Kidney tubule cell (primary cell): ENCODE measurements at regions not wholly inside any gene's neighbourhood (a gene's known extent, or its start where the extent isn't known, plus 50 kb on each side); places are given as distances from the start of the nearest gene placed in this dataset.

Source experiments
- DNase-seq: peaks from one replicate; pipeline ENCODE4 v3.0.0-alpha.2; 2018; ENCODE audit warnings: low spot score

DNA sequence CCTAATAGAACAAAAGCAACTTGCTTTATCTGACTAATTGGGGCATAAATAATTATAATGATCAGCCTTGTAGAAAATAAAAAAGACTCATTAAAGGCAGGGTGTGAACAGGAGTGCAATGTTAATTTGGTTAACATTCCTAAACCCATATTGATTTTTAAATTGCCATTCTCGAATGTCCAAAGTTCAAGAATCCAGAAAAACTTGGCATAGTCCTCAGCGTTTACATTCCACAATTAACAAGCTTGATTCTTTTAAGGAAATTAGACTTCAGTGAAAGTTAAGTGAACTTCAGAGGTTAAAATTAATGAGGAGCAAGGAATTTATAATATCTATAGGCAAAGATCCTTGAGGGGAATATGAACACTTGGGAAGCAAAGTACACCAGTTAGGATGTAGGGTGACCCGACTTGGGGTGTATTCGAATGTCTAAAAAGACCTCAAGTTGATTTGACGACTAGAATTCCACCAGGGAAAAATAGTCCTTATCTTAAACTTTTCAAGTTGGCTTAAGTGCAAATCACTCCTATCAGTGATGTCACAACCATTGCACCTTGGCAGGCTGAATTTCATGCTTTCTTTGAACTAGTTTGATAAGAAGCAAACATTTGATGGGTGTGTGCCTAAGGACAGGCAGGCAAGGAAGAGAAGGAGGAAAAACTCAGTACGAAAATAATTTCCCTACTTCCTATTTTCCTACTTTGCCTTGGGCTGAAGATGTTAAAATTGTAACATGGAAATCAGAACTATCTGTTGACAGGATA lies 830.4 kb upstream of the COBL start:
- no peak for DNase-seq

DNA sequence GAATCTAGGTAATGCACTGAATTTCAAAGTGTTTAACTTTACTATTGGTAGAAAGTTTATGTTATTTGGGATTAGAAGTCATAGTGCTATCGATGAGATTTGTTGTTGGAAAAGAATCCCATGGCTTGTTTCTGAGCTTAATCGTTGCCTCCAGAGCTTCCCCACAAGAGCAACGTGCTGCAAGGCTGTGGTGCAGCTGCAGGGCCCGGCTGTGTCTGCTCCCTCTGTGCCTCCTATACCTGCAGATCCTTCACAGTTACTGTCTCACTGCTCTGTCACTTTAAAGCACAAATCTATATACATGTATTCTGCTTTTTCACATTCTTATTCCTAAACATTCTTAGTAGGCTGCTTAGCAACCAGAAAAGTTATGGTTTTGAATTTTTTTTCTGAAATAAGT lies 826.6 kb upstream of the COBL start:
- no peak for DNase-seq

DNA sequence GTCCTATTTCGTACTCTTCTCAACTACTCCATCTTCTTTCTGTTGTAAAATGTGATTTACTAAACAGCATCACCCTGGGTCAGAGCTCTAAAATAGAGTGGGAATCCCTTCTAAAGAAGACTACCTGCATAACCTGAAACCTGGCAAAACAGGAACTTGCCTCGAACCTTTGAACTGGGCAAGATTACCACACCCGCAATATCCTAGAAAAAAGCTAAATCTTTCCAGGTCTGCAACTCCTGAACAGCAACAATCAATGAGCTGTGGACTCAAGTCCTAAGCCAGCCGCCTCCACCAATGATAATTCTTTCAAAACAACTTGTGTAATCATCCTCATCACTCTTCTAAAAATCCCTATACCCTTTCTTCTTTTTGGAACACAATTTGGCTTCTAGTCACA lies 824.2 kb upstream of the COBL start:
- DNase-seq, result no peak

DNA sequence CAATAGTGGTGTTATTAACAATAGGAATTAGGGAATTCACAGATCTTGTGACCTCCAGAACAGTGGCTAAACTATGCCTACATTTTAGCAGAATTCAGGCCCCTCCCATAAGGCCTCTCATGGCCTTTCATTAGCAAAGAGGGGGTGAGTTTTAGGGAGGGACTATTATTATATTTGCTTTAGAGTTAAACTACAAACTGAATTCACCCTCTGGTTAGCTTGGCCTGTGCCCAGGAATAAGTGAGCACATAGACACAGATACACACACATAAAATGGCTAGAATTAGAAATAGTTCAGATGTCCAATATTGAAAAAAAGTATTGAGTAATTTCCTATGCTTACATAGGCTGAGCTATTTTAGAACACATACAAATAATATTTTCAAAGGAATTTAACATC lies 818.8 kb upstream of the COBL start:
- no peak for DNase-seq

DNA sequence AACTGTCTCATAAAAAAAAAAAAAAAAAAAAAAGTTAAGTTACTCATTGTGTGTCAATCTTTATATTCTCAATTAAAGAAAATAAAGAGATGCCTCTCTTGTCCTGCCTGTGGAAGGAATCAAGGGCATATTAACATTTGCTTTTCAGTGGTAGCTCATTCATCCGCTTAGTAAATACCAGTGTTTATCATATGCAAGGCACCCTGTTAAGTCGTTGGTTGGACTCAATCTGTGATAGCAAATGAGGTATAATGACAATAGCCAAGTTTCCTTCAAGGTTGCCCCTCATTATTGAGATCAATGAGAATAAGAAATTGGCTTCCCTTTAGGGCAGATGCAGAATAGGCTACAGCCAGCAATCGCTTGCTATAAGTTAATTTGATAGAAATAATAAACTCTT lies 812.7 kb upstream of the COBL start:
- no peak for DNase-seq

DNA sequence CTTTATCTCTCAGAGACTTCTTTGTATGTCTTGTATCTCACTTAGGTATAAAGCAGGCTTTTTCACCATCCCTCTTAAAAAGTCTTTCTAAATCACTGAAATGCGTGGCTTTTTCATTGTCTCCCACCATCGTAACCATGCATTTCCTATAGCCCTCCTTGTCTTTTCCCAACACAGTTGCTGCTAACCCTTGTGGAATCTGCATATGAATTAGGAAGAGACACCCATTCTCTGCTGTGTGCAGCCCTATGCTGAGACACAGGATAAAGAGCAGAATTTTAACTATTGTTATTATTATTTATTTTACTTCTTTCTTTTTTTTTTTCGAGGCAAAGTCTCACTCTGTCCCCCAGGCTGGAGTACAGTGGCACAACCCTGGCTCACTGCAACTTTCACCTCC lies 804.3 kb upstream of the COBL start:
- no peak for DNase-seq

DNA sequence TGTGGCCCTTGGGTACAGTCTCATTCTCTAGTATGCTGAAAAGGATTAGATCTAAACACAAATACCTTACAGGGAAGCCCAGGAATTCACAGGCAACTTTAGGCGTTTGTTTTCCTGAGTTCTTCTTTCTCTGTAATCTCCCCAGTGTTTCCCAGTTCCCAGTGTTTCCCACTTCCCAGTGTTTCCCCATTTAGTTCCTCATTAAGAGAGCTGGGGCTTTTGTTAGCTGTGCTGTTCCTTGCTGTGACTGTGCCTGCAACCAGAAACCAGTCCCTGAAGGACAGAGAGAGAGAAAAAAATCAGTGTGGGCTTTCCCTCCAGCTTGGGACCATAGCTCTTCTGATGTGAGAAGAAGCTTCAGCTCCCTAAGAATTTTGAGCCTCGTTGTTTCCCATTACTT lies 802.9 kb upstream of the COBL start:
- DNase-seq, result no peak

DNA sequence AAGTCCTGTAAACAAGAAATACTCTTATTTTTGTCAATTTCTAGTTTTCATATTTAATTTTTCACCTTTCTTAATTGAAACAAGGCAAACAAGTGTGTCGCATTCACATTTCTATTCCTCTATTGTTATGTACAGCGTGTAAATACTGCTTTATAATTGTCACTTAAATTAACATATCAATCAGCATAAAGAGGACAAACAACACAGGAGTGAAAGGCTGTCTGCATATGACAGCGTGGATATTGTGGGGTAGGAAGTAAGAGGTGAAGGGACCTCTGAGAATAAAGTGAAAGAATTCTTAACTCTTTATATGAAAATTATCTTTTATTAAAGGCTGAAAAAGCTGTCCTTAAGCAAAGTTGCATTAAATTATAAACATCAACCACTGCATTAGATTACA lies 797.9 kb upstream of the COBL start:
- no peak for DNase-seq

DNA sequence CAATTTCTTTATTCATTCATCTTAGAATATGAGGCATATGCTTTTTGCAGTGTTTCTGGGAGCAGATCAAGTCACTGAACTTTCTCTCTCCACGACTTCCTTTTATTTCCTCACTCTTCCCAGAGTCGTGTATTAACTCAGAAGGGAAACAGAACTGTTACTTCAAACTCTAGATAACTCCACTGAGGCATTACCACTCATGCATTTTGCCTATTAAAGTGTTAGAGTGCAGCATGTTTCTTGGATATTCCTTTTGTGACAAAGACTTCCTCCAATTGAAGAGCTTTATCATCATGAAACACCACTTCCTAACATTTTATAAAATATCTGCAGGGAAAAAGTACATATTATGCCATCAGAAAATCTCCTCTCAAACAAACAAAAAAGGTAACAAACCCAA lies 797.4 kb upstream of the COBL start:
- no peak for DNase-seq

DNA sequence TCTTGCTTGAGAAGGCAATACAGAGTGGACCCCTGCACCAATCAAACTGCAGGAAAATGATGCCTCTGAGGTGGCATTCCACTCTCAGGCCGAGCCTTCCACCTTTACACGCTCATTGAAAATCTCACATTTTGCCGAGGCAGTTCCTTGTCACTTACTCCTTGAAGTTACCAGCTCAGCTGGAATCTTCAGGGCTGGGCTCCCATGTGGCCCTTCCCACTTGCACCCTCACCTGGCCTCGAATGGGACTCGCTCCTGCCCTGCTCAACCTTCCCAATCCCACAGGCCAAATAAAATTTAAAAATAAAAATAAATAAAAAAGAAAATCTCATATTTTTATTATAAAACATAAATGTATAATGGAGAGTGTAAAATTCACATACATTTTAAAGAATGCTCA lies 790.7 kb upstream of the COBL start:
- DNase-seq, result no peak

DNA sequence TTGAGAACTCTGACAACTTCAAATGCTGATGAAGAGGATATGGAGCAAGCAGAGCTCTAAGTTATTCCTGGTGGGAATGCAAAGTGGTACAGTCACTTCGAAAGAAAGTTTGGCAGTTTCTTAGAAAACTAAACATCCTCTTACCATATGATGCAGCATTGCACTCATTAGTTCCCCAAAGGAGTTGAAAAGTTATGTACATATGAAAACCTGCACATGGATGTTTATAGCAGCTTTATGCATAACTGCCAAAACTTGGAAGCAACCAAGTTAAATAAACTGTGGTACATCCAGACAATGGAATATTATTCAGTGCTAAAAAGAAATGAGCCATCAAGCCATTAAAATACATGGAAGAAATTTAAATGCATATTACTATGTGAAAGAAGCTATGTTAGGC lies 779.3 kb upstream of the COBL start:
- no peak for DNase-seq

DNA sequence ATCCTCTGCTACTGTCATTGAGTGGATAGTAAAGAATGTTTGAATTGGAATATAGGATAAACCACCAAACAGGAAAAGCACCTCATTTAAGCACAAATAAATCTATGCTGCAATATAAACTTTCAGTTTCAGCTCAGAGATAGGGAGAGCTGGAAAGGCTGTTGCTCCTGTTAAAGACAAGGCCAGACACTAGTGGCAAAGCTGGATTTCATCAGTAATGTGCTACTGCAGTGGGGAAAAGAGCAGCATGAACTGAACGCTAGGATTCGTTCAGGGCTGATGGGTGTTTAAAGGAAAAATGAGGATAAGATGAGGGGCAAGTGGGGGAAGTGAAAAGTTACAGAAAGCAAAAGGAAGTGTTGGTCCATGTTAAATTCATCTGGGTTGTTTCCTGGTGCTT lies 775.4 kb upstream of the COBL start:
- no peak for DNase-seq

DNA sequence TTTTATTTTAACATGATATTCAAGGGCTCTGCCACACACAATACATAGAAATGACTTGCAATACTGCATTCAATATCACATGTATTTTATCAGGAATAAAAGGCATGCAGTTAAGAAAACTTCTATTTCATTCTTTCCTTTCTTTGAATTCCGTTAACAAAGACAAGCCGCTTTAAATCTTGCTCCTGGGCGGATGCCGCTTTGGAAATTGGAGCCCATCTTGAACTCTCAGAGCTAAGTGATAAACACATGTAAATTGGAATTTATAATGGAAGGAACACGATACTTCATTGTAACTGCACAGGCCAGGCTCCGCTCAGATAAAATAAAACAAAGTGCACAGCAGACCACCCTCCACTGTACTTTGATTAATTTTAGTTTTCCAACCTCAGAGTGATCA lies 774.5 kb upstream of the COBL start:
- no peak for DNase-seq

DNA sequence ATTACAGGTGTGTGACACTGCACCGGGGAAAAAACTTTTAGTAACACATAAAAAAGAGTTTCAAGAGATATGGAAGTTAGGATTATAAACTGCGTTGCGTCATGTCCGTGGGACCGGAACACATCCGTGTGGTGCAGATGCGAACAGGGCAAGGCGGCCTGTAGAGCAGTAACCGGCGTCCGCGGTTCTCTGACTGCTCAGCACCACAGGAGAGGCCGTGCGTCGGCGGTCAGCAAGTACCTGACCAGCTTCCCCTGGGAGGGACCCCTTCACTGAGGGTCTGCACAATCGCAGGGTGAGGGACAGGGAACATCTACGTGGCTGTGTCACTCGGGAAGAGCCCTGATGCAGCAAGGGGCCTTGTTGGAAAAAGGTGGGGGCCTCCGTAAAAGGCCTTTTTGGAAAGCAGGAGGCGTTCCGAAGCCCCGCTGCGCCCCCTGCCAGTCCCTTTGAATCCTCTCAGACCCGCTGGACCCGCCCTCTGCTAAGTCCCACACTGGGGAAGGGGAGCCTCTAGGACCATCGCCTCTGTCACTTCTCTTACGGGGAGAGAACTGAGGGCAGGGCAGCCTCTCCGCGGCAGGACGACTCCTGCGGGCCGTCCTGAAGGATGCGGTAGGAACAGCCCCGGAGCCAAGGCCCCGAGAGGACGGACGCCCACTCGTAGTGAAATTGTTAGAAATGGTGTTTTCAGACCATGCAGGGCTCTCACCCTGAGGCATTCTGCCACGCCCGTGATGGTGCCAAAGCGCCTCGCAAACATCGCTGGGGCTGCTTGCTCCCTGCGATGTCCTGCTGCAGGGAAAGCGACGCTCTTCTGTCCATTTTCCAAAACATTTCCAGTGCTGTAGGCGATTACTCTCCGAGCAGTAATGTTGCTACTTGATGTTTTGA lies 771.6 kb upstream of the COBL start:
- DNase-seq, result no peak

DNA sequence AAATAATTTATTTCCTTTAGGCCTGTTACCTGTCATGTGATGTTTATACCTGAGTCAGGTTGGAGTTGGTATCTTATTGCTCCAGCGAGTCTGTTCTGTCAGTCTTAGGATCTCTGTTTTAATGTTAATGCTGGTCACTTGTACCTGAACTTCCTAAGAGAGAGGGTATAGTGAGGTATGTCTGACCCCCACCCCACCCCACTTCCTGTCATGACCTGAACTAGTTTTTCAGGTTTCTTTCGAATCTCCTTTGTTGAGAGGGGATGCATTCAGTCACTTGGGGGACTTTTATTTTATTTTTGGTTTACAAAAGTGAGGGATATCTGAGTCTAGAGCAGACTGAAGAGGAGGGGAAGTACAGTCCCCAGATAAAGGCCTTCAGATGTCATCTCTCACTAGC lies 769.0 kb upstream of the COBL start:
- DNase-seq, result no peak

DNA sequence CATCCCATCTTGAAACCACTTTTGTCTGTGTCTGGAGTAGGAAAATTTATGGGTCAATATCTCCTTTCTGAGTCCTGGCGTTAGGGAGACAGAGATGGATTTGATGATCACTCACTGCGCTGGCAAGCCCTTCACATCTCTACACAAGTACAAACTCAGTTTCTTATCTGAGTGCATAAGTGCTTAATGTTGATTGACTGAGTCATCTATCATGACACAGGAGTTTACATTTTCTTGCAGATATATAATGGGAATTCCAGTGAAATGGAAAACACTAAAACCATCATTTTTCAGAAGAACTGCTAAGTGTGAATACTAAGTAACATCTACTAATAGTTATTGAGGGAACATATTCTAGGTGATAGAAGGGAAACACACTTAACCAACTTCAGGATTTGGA lies 763.9 kb upstream of the COBL start:
- no peak for DNase-seq

DNA sequence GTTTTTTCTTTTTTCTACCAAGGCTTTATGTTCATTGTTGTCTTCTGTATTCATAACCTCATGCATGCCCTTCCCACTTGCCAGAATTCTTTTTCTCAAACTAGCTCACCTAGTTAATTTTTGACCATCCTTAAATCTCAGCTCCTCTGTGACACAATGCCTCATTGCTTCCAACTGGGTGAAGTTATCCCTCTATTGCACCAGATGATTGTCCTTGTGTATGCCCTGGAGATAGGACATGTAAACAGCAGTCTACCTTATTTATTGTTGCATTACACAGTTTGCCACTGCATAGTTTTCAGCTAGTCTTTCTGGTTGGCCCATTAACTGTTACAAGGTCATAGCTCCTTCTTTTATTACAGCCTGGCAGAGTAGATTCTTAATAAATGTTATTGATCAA lies 763.1 kb upstream of the COBL start:
- DNase-seq, result no peak

DNA sequence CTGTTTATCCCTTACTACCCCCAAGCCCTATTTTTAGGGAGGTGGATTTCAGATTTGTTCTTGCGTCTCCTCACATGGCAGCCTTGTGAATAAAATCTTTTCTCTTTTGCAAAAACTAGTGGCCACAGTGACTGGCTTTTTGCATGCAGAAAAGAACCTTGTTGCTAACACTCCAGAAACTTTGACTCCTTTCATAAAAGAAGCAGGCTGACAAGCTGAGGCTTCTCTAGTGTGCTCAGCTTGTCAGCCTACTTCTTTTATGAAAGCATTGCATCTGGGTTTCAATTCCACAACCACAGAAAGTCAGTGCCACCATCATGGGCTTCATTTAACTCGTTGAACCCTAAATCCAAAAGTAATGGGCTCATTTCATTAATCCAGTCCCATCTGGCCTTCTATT lies 761.0 kb upstream of the COBL start:
- DNase-seq, result no peak

DNA sequence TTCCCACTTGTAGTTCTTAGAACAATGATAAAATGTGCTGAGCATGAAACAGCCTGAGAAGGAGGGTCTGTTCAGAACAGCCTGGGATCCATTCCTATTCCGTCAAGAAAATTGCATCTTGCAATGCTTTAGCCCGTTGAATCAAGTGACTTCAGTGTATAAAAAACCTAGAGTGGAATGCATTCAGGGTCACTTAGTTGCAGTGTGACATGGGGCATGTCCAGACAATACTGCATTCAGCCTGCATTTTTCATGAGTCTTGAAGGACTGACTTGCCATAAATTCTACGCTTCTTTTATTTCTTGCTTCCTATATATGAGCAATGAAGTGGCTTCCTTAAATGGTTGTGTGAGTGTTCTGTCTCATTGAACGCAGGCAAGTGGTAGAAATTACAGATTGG lies 758.3 kb upstream of the COBL start:
- no peak for DNase-seq

DNA sequence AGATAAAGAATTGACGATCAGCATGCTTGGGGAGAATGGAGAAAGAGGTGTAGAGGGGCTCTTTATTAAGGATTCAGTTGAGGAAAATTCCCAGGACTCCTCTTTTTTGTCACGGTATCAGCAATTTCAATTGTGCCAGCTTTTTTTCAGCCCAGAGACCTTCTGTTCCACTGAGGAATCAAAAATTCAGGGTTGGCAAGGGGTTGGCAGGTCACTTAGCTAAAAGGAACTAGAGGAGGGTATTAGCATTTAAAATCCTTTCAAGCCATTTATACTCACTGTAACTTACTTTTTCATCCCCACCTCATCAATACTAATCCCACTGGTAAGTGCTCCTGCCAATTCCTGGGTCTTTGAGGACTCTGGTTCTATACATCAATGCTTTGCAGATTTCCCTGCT lies 757.5 kb upstream of the COBL start:
- DNase-seq, result no peak

DNA sequence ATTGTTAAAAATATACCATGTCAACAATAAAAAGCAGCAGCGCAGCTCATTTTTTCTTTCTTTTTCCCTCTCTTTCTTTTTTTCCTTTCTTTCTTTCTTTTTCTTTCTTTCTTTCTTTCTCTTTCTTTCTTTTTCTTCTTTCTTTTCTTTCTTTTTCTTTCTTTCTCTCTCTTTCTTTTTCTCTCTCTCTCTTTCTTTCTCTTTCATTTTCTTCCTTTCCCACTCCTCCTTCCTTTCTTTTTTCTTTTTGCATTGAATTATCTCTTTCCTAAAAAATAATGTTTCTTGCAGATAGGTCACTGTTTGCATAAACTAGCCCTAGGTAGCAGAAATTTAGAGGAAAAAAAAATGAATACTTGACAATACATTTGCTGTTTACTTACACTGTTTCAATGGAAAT lies 755.1 kb upstream of the COBL start:
- DNase-seq, result no peak

DNA sequence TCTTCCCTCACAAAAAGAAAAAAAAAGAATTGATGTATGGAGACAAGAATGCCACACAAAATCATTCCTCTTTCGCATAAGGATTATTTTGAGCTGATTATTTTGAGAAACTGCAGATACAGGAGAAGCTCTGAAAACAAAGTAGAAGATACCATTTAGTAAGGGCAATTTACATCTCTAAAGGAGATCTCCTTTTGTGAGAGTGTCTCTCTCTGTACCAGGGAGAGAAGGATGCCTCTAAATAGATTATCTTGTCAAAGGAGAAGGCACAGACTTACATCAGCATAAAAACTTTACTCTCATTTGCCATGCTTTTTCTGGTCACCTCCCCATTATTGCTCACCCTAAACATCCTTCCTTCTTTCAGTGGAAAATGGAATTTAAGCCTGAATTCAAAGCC lies 747.9 kb upstream of the COBL start:
- no peak for DNase-seq

DNA sequence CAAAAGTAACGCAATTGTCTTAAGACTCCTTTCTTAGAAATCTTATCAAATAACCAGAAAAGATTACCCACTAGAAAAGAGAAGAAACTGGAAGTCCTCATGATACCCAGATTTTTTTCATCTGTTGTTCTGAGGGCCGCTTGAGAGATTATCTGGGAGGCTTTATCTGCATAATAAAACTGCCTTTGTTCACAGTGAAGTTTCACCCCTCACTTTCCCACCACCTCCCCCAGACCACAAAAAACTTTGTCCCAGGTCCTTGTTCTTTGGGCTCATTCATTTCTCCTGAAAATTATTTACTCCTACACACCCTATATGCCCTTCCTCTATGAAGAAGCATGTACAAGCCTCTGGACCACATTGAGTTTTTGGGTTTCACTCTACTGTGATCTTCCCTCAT lies 745.1 kb upstream of the COBL start:
- no peak for DNase-seq

DNA sequence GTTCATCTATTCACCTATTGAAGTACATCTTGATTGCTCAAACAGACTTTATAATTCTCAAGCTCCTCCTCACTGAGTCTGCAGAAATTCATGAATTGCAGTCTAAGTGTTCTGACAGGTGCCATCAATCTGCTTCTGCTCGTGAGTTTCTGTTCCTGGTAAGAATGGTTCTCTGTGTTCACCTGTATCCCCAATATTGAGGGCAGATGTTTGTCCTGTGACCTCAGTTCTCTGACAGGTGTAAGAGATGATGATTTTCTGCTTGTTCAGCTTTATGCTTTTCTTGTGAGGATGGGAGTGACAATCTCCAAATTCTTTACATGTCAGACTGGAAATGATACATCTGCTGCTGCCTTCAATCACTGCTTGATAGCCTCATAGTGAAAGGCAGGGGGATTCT lies 736.9 kb upstream of the COBL start:
- DNase-seq, result no peak
